Ascending aorta (tissue), 2 donors: ENCODE measurements at regions not wholly inside any gene's neighbourhood (a gene's known extent, or its start where the extent isn't known, plus 50 kb on each side); places are given as distances from the start of the nearest gene placed in this dataset.

ENCODE experiments used
- DNase-seq, 2 donors: peaks; one replicate each; pipeline ENCODE4 v3.0.0-alpha.2; 2019; ENCODE audit warnings: low spot score in 2 of 2
- H3K27ac ChIP-seq, 2 donors: fragments of 200-600 bp; sonication (generic); one replicate each; pipeline ENCODE4 v1.5.1; 2016 to 2017; ENCODE audit warnings: mild to moderate bottlenecking in 1 of 2
- H3K27me3 ChIP-seq: fragments of 200-600 bp; sonication (generic); one replicate; pipeline ENCODE4 v1.5.1; 2017
- H3K36me3 ChIP-seq, 2 donors: fragments of 200-600 bp; sonication (generic); one replicate each; pipeline ENCODE4 v1.5.1; 2016
- H3K4me1 ChIP-seq, 2 donors: fragments of 200-600 bp; sonication (generic); one replicate each; pipeline ENCODE4 v1.5.1; 2016 to 2017; ENCODE audit warnings: mild to moderate bottlenecking in 1 of 2
- H3K4me3 ChIP-seq, 2 donors: fragments of 200-600 bp; sonication (generic); one replicate each; pipeline ENCODE4 v1.5.1; 2016 to 2017; ENCODE audit warnings: mild to moderate bottlenecking in 1 of 2
- H3K9me3 ChIP-seq, 2 donors: fragments of 200-600 bp; sonication (generic); one replicate each; pipeline ENCODE4 v1.5.1; 2016
- CTCF ChIP-seq, 3 experiments: fragments of 200-600 bp in 2 of 3; fragments of 450-650 bp in 1 of 3; sonication (generic) in 2 of 3; IDR thresholded peaks; one replicate each; pipeline ENCODE4 v1.5.1; 2016 to 2019; ENCODE audit warnings: antibody characterized with exemption in 3 of 3, mild to moderate bottlenecking in 1 of 3, moderate library complexity in 1 of 3
- intact Hi-C: fragments of 100-400 bp; cut with DNase I; formaldehyde crosslinking; loops from one replicate; pipeline ENCODE4 v1.15.1; 2023

DNA sequence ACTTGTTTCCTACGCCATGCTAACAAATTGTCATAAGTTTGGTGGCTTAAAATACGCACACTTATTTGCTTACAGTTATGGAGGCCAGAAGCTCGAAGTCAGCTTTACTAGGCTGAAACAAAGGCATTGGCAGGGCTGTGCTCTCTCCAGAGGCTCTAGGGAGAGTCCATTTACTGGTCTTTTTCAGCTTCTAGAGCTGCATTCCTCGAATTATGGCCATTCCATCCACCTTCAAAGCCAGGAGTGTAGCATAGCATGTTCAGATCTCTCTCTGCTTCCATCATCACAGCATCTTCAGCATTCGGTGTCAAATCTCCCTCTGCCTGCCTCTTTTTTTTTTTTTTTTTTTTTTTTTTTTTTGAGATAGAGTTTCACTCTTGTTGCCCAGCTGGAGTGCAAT, 670.2 kb downstream of the ACTL7B start:
- TF ChIP-seq CTCF (IDR thresholded peaks at IDR 0.05), result no peak
- no peak overlapping the region for H3K4me3 ChIP-seq
- H3K27me3 ChIP-seq, result no peaks in the 10 kb centered on the region
- H3K36me3 ChIP-seq, result no peaks in the 10 kb centered on the region
- DNase-seq, result no peak
- peak overlapping the region in 1 of 2 donors; percentile 9 for H3K27ac ChIP-seq
- intact Hi-C loops, result no loop called here
- H3K4me1 ChIP-seq, result no peaks in the 10 kb centered on the region
- H3K9me3 ChIP-seq, result no peaks in the 10 kb centered on the region

DNA sequence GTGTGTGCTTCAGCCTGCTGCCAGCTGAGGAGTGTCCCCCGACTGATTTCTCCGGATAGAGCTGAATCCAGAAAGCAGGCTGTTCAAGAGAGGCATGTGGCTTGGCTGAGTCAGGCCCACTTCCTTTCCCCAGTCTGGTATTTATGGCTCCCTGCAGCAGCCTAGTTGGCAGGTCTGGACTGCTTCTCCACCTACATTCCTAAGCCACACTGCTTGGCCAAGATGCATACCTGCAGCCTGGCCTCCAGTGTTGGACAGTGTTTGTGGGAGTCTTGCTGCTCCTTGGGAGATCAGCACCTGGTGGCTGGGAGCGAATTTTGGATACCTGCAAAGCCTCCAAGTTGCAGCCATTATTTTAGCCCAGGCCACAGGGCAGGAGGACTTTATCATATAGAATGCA, 670.8 kb downstream of the ACTL7B start:
- Histone ChIP-seq H3K27me3 (no peaks in the 10 kb centered on the region), H3K9me3 (no peaks in the 10 kb centered on the region), H3K27ac (peak overlapping the region in 1 of 2 donors; percentile 15), H3K4me1 (no peaks in the 10 kb centered on the region), H3K4me3 (no peak overlapping the region), H3K36me3 (no peaks in the 10 kb centered on the region)
- peak; percentile 11 to 66 for DNase-seq
- no peak for TF ChIP-seq CTCF (IDR thresholded peaks at IDR 0.05)
- intact Hi-C loops, result no loop called here

DNA sequence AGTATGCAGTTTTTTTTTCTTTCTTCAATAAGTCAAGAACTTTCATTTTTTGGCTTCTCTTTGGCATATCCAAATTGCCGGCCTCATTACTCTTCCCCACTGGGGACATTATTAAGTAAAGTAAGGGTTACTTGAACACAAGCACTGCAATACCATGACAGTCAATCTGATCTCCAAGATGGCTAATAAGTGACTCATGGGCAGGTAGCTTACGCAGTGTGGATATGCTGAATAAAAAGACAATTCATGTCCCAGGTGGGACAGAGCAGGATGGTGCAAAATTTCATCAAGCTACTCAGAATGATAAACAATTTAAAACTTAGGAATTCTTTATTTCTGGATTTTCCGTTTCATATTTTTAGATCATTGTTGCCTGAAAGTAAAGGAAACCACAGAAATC, 671.8 kb downstream of the ACTL7B start:
- Histone ChIP-seq H3K4me1 (no peaks in the 10 kb centered on the region), H3K27ac (no peak overlapping the region), H3K9me3 (no peaks in the 10 kb centered on the region), H3K4me3 (no peak overlapping the region), H3K36me3 (no peaks in the 10 kb centered on the region), H3K27me3 (no peaks in the 10 kb centered on the region)
- no peak for TF ChIP-seq CTCF (IDR thresholded peaks at IDR 0.05)
- intact Hi-C loops, result no loop called here
- DNase-seq, result no peak

- no peak overlapping the region for H3K27ac ChIP-seq
- no peak for TF ChIP-seq CTCF (IDR thresholded peaks at IDR 0.05)
- H3K4me1 ChIP-seq, result no peaks in the 10 kb centered on the region
- H3K27me3 ChIP-seq, result no peaks in the 10 kb centered on the region
- no peak for DNase-seq
- no peaks in the 10 kb centered on the region for H3K9me3 ChIP-seq
- no peak overlapping the region for H3K4me3 ChIP-seq
- no peaks in the 10 kb centered on the region for H3K36me3 ChIP-seq
- intact Hi-C loops, result no loop called here
Observed at GRCh38 chr9:108182950-108183381, 672.8 kb downstream of the ACTL7B start.

GRCh38 chr9:108182270-108182669, 673.5 kb downstream of the ACTL7B start:
- Histone ChIP-seq H3K36me3 (no peaks in the 10 kb centered on the region), H3K4me3 (no peak overlapping the region), H3K4me1 (no peaks in the 10 kb centered on the region), H3K9me3 (no peaks in the 10 kb centered on the region), H3K27me3 (no peaks in the 10 kb centered on the region), H3K27ac (no peak overlapping the region)
- DNase-seq, result no peak
- no peak for TF ChIP-seq CTCF (IDR thresholded peaks at IDR 0.05)
- intact Hi-C loops, result no loop called here

DNA sequence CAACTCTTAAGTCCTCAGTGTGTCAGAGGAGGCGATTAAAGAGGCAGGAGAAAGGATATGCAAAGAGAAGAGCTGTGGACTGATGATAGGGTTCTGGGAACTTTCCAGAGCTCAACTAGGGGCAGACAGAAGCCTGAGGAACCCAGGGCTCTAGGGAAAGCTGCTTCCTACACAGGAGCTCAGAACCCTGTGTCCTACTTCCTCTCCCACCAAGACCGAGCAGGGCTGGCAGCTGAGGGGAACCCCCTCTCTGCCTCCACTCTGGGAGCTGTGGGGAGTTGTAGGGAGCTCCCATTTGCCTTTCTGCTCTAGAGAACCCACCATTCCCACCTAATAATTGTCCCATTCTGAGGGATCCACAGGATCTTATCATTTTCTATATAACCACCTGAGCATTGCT, 674.3 kb downstream of the ACTL7B start:
- H3K9me3 ChIP-seq, result no peaks in the 10 kb centered on the region
- DNase-seq, result no peak
- intact Hi-C loops, result no loop called here
- H3K36me3 ChIP-seq, result no peaks in the 10 kb centered on the region
- no peaks in the 10 kb centered on the region for H3K27me3 ChIP-seq
- no peak overlapping the region for H3K4me3 ChIP-seq
- no peaks in the 10 kb centered on the region for H3K4me1 ChIP-seq
- TF ChIP-seq CTCF (IDR thresholded peaks at IDR 0.05), result no peak
- no peak overlapping the region for H3K27ac ChIP-seq
